ENCODE measurements at regions not wholly inside any gene's neighbourhood (a gene's known extent, or its start where the extent isn't known, plus 50 kb on each side); places are given as distances from the start of the nearest gene placed in this dataset.

- no peak for TF ChIP-seq CTCF (IDR thresholded peaks at IDR 0.05)
- no peak for TF ChIP-seq POLR2A (IDR thresholded peaks at IDR 0.05)
- TF ChIP-seq POLR2AphosphoS5 (IDR thresholded peaks at IDR 0.05): no peak
These were observed 268.8 kb downstream of the ADAMTS20 start for GRCh38 chr12:43283206-43283605.

All from prostate gland (tissue), 2 donors.